Right atrium auricular region (tissue), 2 donors: ENCODE measurements at regions not wholly inside any gene's neighbourhood (a gene's known extent, or its start where the extent isn't known, plus 50 kb on each side); places are given as distances from the start of the nearest gene placed in this dataset.

Experiments
- DNase-seq: peaks from one replicate; pipeline ENCODE4 v3.0.0-alpha.2; 2019; ENCODE audit warnings: low spot score
- H3K27ac ChIP-seq, 2 donors: fragments of 200-600 bp; sonication (generic); 1 replicate in 1 of 2; 2 replicates in 1 of 2; pipeline ENCODE4 v1.5.1; 2016 to 2019
- H3K27me3 ChIP-seq, 2 donors: fragments of 200-600 bp; sonication (generic); one replicate each; pipeline versions ENCODE4 v1.5.1 to v1.6.0; 2017 to 2019
- H3K36me3 ChIP-seq: fragments of 200-600 bp; sonication (generic); one replicate; pipeline ENCODE4 v1.5.1; 2016
- H3K4me1 ChIP-seq, 2 donors: fragments of 200-600 bp; sonication (generic); one replicate each; pipeline versions ENCODE4 v1.5.1 to v1.6.0; 2017 to 2019
- H3K4me3 ChIP-seq, 2 donors: fragments of 200-600 bp; sonication (generic); 1 replicate in 1 of 2; 2 replicates in 1 of 2; pipeline ENCODE4 v1.5.1; 2017 to 2019; ENCODE audit warnings: mild to moderate bottlenecking in 1 of 2, moderate library complexity in 1 of 2
- H3K9me3 ChIP-seq, 2 donors: fragments of 200-600 bp; sonication (generic); one replicate each; pipeline ENCODE4 v1.5.1; 2019
- CTCF ChIP-seq, 2 donors: fragments of 200-600 bp; sonication (generic); IDR thresholded peaks; one replicate each; pipeline ENCODE4 v1.5.1; 2019; ENCODE audit warnings: antibody characterized with exemption in 2 of 2

DNA sequence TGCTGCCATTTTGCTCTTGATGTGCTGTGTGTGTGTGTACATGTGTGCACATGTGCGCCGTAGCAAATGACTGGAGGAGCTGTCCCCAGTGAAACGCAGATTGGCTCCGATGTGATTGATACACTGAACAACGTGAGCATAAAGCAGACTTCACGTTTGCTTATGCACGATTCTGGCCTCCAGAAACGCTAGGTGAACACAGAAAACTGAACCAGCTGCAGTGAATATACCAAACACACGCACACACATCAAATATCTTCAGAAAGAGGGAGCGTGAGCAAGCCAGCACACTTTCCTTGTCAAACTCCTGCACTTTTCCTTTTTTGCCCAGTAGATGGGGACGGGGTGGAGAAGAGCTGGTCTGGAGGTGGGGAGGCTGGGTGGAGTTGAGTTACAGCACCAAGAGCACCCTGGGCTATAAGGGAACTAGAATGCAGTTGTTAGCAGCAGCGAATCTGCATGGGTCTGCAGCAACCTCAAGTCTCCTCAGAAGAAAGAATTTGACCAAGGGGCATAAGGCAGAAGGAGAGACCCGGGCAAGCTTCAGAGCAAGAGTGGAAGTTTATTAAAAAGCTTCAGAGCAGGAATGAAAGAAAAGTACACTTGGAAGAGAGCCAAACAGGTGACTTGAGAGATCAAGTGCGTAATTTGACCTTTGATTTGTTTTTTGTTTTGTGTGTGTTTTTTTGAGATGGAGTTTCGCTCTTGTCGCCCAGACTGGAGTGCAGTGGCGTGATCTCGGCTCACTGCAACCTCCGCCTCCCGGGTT lies 77.8 kb upstream of the CADM1 start:
- TF ChIP-seq CTCF (IDR thresholded peaks at IDR 0.05) = no peak
- H3K9me3 ChIP-seq = no peaks in the 10 kb centered on the region
- H3K27ac ChIP-seq = no peak overlapping the region
- no peaks in the 10 kb centered on the region for H3K36me3 ChIP-seq
- DNase-seq = no peak
- H3K4me1 ChIP-seq = peaks cover 0 to 18% of the 10 kb centered on the region in 2 donors
- no peak overlapping the region for H3K4me3 ChIP-seq
- H3K27me3 ChIP-seq = no peaks in the 10 kb centered on the region

- Histone ChIP-seq H3K27ac (no peak overlapping the region), H3K4me1 (peaks cover 0 to 18% of the 10 kb centered on the region in 2 donors), H3K9me3 (no peaks in the 10 kb centered on the region), H3K27me3 (no peaks in the 10 kb centered on the region), H3K4me3 (no peak overlapping the region), H3K36me3 (no peaks in the 10 kb centered on the region)
- TF ChIP-seq CTCF (IDR thresholded peaks at IDR 0.05) = no peak
- no peak for DNase-seq
Measured at GRCh38 chr11:115580927-115581680, 76.9 kb upstream of the CADM1 start.

GRCh38 chr11:115580416-115580815 lies 76.2 kb upstream of the CADM1 start:
- no peak overlapping the region for H3K4me3 ChIP-seq
- no peaks in the 10 kb centered on the region for H3K27me3 ChIP-seq
- no peak for DNase-seq
- H3K27ac ChIP-seq = no peak overlapping the region
- peaks cover 0 to 18% of the 10 kb centered on the region in 2 donors for H3K4me1 ChIP-seq
- H3K36me3 ChIP-seq = no peaks in the 10 kb centered on the region
- H3K9me3 ChIP-seq = no peaks in the 10 kb centered on the region
- no peak for TF ChIP-seq CTCF (IDR thresholded peaks at IDR 0.05)

- no peaks in the 10 kb centered on the region for H3K27me3 ChIP-seq
- H3K9me3 ChIP-seq = no peaks in the 10 kb centered on the region
- no peak for TF ChIP-seq CTCF (IDR thresholded peaks at IDR 0.05)
- H3K4me3 ChIP-seq = no peak overlapping the region
- H3K27ac ChIP-seq = no peak overlapping the region
- H3K36me3 ChIP-seq = no peaks in the 10 kb centered on the region
- no peak for DNase-seq
- peaks cover 0 to 18% of the 10 kb centered on the region in 2 donors for H3K4me1 ChIP-seq
Measured at GRCh38 chr11:115579181-115579825, 75.1 kb upstream of the CADM1 start.

- H3K4me1 ChIP-seq = peaks cover 0 to 18% of the 10 kb centered on the region in 2 donors
- H3K27me3 ChIP-seq = no peaks in the 10 kb centered on the region
- no peaks in the 10 kb centered on the region for H3K9me3 ChIP-seq
- no peak for DNase-seq
- no peaks in the 10 kb centered on the region for H3K36me3 ChIP-seq
- H3K27ac ChIP-seq = no peak overlapping the region
- no peak overlapping the region for H3K4me3 ChIP-seq
- TF ChIP-seq CTCF (IDR thresholded peaks at IDR 0.05) = no peak
Measured at GRCh38 chr11:115578275-115578674, 74.1 kb upstream of the CADM1 start.
